NCI-H1694 (cell line): ENCODE measurements at regions not wholly inside any gene's neighbourhood (a gene's known extent, or its start where the extent isn't known, plus 50 kb on each side); places are given as distances from the start of the nearest gene placed in this dataset.
"Not testable (repeated sequence)": the region's sequence is repeated elsewhere in the genome, so short reads cannot be mapped to it uniquely, and the experiment has no call there.

Source experiments
- DNase-seq: peaks from one replicate; lab custom pipeline; 2025; lab: John Stamatoyannopoulos, UW

GRCh38 chr6:104676679-104677078, 183.0 kb downstream of the HACE1 start:
- not testable (repeated sequence) for DNase-seq

GRCh38 chr6:104675161-104675560, 184.6 kb downstream of the HACE1 start:
- DNase-seq: not testable (repeated sequence)

- DNase-seq: not testable (repeated sequence)
Measured at GRCh38 chr6:104673078-104673477, 186.6 kb downstream of the HACE1 start.

- DNase-seq: not testable (repeated sequence)
Measured at GRCh38 chr6:104671591-104671891, 188.2 kb downstream of the HACE1 start.

GRCh38 chr6:104670834-104671590, 188.7 kb downstream of the HACE1 start:
- DNase-seq: not testable (repeated sequence)

GRCh38 chr6:104669483-104669882, 190.2 kb downstream of the HACE1 start:
- DNase-seq: no peak

- DNase-seq: no peak
Measured at GRCh38 chr6:104656235-104656634, 203.5 kb downstream of the HACE1 start.

GRCh38 chr6:104653781-104654180, 205.9 kb downstream of the HACE1 start:
- no peak for DNase-seq

GRCh38 chr6:104648347-104648746, 211.4 kb downstream of the HACE1 start:
- DNase-seq: no peak

- DNase-seq: no peak
Measured at GRCh38 chr6:104644848-104645247, 214.9 kb downstream of the HACE1 start.

- no peak for DNase-seq
Measured at GRCh38 chr6:104642871-104643270, 216.8 kb downstream of the HACE1 start.

GRCh38 chr6:104640761-104641160, 219.0 kb downstream of the HACE1 start:
- no peak for DNase-seq

GRCh38 chr6:104640150-104640700, 219.5 kb downstream of the HACE1 start:
- no peak for DNase-seq

GRCh38 chr6:104639668-104640067, 220.1 kb downstream of the HACE1 start:
- DNase-seq: no peak

GRCh38 chr6:104638841-104639290, 220.9 kb downstream of the HACE1 start:
- no peak for DNase-seq

- DNase-seq: no peak
Measured at GRCh38 chr6:104633125-104633524, 226.6 kb downstream of the HACE1 start.

- no peak for DNase-seq
Measured at GRCh38 chr6:104632588-104632987, 227.1 kb downstream of the HACE1 start.

- no peak for DNase-seq
Measured at GRCh38 chr6:104630955-104631354, 228.8 kb downstream of the HACE1 start.

- no peak for DNase-seq
Measured at GRCh38 chr6:104630522-104630921, 229.2 kb downstream of the HACE1 start.

GRCh38 chr6:104629826-104630225, 229.9 kb downstream of the HACE1 start:
- no peak for DNase-seq

GRCh38 chr6:104625536-104625935, 234.2 kb downstream of the HACE1 start:
- no peak for DNase-seq

- no peak for DNase-seq
Measured at GRCh38 chr6:104623052-104623690, 236.5 kb downstream of the HACE1 start.

- no peak for DNase-seq
Measured at GRCh38 chr6:104621396-104621795, 238.3 kb downstream of the HACE1 start.
